ENCODE measurements at regions not wholly inside any gene's neighbourhood (a gene's known extent, or its start where the extent isn't known, plus 50 kb on each side); places are given as distances from the start of the nearest gene placed in this dataset.

- H3K27ac ChIP-seq, result no peak overlapping the region
- intact Hi-C loops (cut with DNase I), result no loop called here
- ATAC-seq (no peak), DNase-seq (no peak)
- H3K27me3 ChIP-seq, result no peaks in the 10 kb centered on the region
- no peaks in the 10 kb centered on the region for H3K36me3 ChIP-seq
- no peak overlapping the region for H3K4me3 ChIP-seq
- no peak for TF ChIP-seq CTCF (IDR thresholded peaks at IDR 0.05)
- H3K9me3 ChIP-seq, result no peaks in the 10 kb centered on the region
- H3K4me1 ChIP-seq, result no peaks in the 10 kb centered on the region
These were observed 334.7 kb downstream of the INHBA start for GRCh38 chr7:41367967-41368882.

GRCh38 chr7:41351091-41351490 lies 351.8 kb downstream of the INHBA start:
- TF ChIP-seq CTCF (IDR thresholded peaks at IDR 0.05), result no peak
- intact Hi-C loops (cut with DNase I), result no loop called here
- Histone ChIP-seq H3K4me3 (no peak overlapping the region), H3K9me3 (no peaks in the 10 kb centered on the region), H3K27ac (no peak overlapping the region), H3K27me3 (no peaks in the 10 kb centered on the region), H3K4me1 (no peaks in the 10 kb centered on the region), H3K36me3 (no peaks in the 10 kb centered on the region)
- DNase-seq, result no peak
- no peak for ATAC-seq

- H3K4me1 ChIP-seq, result no peaks in the 10 kb centered on the region
- DNase-seq, result no peak
- no peak overlapping the region for H3K27ac ChIP-seq
- no peaks in the 10 kb centered on the region for H3K27me3 ChIP-seq
- ATAC-seq, result no peak
- no peaks in the 10 kb centered on the region for H3K36me3 ChIP-seq
- intact Hi-C loops (cut with DNase I), result no loop called here
- no peaks in the 10 kb centered on the region for H3K9me3 ChIP-seq
- H3K4me3 ChIP-seq, result no peak overlapping the region
- TF ChIP-seq CTCF (IDR thresholded peaks at IDR 0.05), result no peak
These were observed 356.0 kb downstream of the INHBA start for GRCh38 chr7:41346878-41347277.

GRCh38 chr7:41339913-41340676 lies 362.8 kb downstream of the INHBA start:
- Histone ChIP-seq H3K9me3 (no peaks in the 10 kb centered on the region), H3K27me3 (no peaks in the 10 kb centered on the region), H3K27ac (no peak overlapping the region), H3K36me3 (no peaks in the 10 kb centered on the region), H3K4me1 (no peaks in the 10 kb centered on the region), H3K4me3 (no peak overlapping the region)
- TF ChIP-seq CTCF (IDR thresholded peaks at IDR 0.05), result no peak
- ATAC-seq (no peak), DNase-seq (no peak)
- intact Hi-C loops (cut with DNase I), result no loop called here

- no peaks in the 10 kb centered on the region for H3K27me3 ChIP-seq
These were observed 365.9 kb downstream of the INHBA start for GRCh38 chr7:41336981-41337380.

More at GRCh38 chr7:41336981-41337380, 365.9 kb downstream of the INHBA start:
- no peaks in the 10 kb centered on the region for H3K36me3 ChIP-seq
- H3K27ac ChIP-seq, result no peak overlapping the region
- no peak for ATAC-seq
- intact Hi-C loops (cut with DNase I), result no loop called here
- no peaks in the 10 kb centered on the region for H3K4me1 ChIP-seq
- H3K9me3 ChIP-seq, result no peaks in the 10 kb centered on the region
- DNase-seq, result no peak
- no peak overlapping the region for H3K4me3 ChIP-seq
- no peak for TF ChIP-seq CTCF (IDR thresholded peaks at IDR 0.05)
